SK-N-SH (cell line): ENCODE measurements at regions not wholly inside any gene's neighbourhood (a gene's known extent, or its start where the extent isn't known, plus 50 kb on each side); places are given as distances from the start of the nearest gene placed in this dataset.

Source experiments
- CTCF ChIP-seq: fragments of 200-600 bp; sonication (generic); IDR thresholded peaks from 2 replicates; pipeline ENCODE4 v1.6.1; 2017; ENCODE audit warnings: antibody characterized with exemption, mild to moderate bottlenecking, moderate library complexity
- EP300 ChIP-seq, 2 experiments: IDR thresholded peaks; 2 replicates each; pipeline versions ENCODE4 v1.4.0 to v1.6.1; 2012; ENCODE audit warnings: borderline replicate concordance in 1 of 2, low read depth in 1 of 2, low read length in 1 of 2
- NFIC ChIP-seq: IDR thresholded peaks from 2 replicates; pipeline ENCODE4 v1.4.0; 2012; ENCODE audit warnings: borderline replicate concordance
- POLR2AphosphoS5 ChIP-seq: IDR thresholded peaks from 2 replicates; pipeline ENCODE4 v1.6.1; 2012; ENCODE audit warnings: low read depth, low read length
- RCOR1 ChIP-seq: fragments of 150-350 bp; IDR thresholded peaks from 2 replicates; pipeline ENCODE4 v1.6.1; 2017; ENCODE audit warnings: antibody characterized with exemption, low read length
- REST ChIP-seq: IDR thresholded peaks from 2 replicates; pipeline ENCODE4 v1.6.1; 2012; ENCODE audit warnings: mild to moderate bottlenecking, low read depth, low read length, moderate library complexity
- SIN3A ChIP-seq: IDR thresholded peaks from 2 replicates; pipeline ENCODE4 v1.6.1; 2012; ENCODE audit warnings: low read depth, mild to moderate bottlenecking, low read length, moderate library complexity, borderline replicate concordance

- no peak for TF ChIP-seq SIN3A
- no peak for TF ChIP-seq REST
- no peak for TF ChIP-seq CTCF
- TF ChIP-seq EP300 (IDR thresholded peaks at IDR 0.05; ENCODE audit: borderline replicate concordance in 1 of 2, low read depth in 1 of 2, low read length in 1 of 2): no peak
- TF ChIP-seq NFIC: no peak
- no peak for TF ChIP-seq RCOR1
- TF ChIP-seq POLR2AphosphoS5: no peak
Observed at GRCh38 chr15:70234256-70234905, 136.7 kb upstream of the TLE3 start.
